HG02571 (cell line): ENCODE measurements at regions not wholly inside any gene's neighbourhood (a gene's known extent, or its start where the extent isn't known, plus 50 kb on each side); places are given as distances from the start of the nearest gene placed in this dataset.
A peak's percentile ranks its signal among the peaks of the same experiment; 100 is the strongest.

Experiments used
- ATAC-seq: cut with Tn5 transposase; IDR thresholded peaks from one replicate; pipeline ENCODE4 v1.9.1; 2021; ENCODE audit warnings: mild to moderate bottlenecking, moderate library complexity; ENCODE audit not compliant: unreplicated experiment

- peak; percentile 91 for ATAC-seq
Observed at GRCh38 chr2:64767670-64768468, 114.2 kb upstream of the SERTAD2 start.

- ATAC-seq, result no peak
Observed at GRCh38 chr2:64768491-64769005, 114.8 kb upstream of the SERTAD2 start.

GRCh38 chr2:64769392-64770044 is 115.8 kb upstream of the SERTAD2 start:
- no peak for ATAC-seq

GRCh38 chr2:64770137-64770780 is 116.5 kb upstream of the SERTAD2 start:
- no peak for ATAC-seq

GRCh38 chr2:64770781-64771334 is 117.1 kb upstream of the SERTAD2 start:
- no peak for ATAC-seq

- no peak for ATAC-seq
Observed at GRCh38 chr2:64771737-64772136, 118.0 kb upstream of the SERTAD2 start.

- no peak for ATAC-seq
Observed at GRCh38 chr2:64773461-64774118, 119.9 kb upstream of the SERTAD2 start.

- ATAC-seq, result no peak
Observed at GRCh38 chr2:64777841-64778240, 124.1 kb upstream of the SERTAD2 start.

GRCh38 chr2:64779117-64779690 is 125.5 kb upstream of the SERTAD2 start:
- ATAC-seq, result no peak

- no peak for ATAC-seq
Observed at GRCh38 chr2:64780041-64780440, 126.3 kb upstream of the SERTAD2 start.

- ATAC-seq, result no peak
Observed at GRCh38 chr2:64781711-64782390, 128.1 kb upstream of the SERTAD2 start.

GRCh38 chr2:64784168-64785061 is 130.7 kb upstream of the SERTAD2 start:
- ATAC-seq, result no peak

- ATAC-seq, result no peak
Observed at GRCh38 chr2:64785245-64785644, 131.5 kb upstream of the SERTAD2 start.

GRCh38 chr2:64786343-64787018 is 132.8 kb upstream of the SERTAD2 start:
- ATAC-seq, result no peak

GRCh38 chr2:64787019-64787365 is 133.3 kb upstream of the SERTAD2 start:
- no peak for ATAC-seq

GRCh38 chr2:64787698-64788097 is 134.0 kb upstream of the SERTAD2 start:
- no peak for ATAC-seq

- no peak for ATAC-seq
Observed at GRCh38 chr2:64789466-64790320, 136.0 kb upstream of the SERTAD2 start.

GRCh38 chr2:64792300-64792699 is 138.6 kb upstream of the SERTAD2 start:
- no peak for ATAC-seq
